HFF-Myc (cell line): ENCODE measurements at regions not wholly inside any gene's neighbourhood (a gene's known extent, or its start where the extent isn't known, plus 50 kb on each side); places are given as distances from the start of the nearest gene placed in this dataset.

Source experiments
- DNase-seq: peaks from one replicate; pipeline ENCODE4 v3.0.0-alpha.2; 2011; ENCODE audit warnings: low read depth; ENCODE audit errors: extremely low read depth
- H3K4me3 ChIP-seq: replicated peaks from 2 replicates; pipeline ENCODE4 v1.5.1; 2011; ENCODE audit warnings: low read depth, mild to moderate bottlenecking, control low read depth, low read length
- CTCF ChIP-seq: IDR thresholded peaks from 2 replicates; pipeline ENCODE4 v1.5.1; 2012; ENCODE audit warnings: mild to moderate bottlenecking, low read depth, low read length, control low read depth; ENCODE audit errors: missing control alignments

GRCh38 chr2:176817061-176817565 is 395.5 kb upstream of the HNRNPA3 start:
- DNase-seq: no peak
- H3K4me3 ChIP-seq: no peak overlapping the region
- no peak for TF ChIP-seq CTCF

- H3K4me3 ChIP-seq: no peak overlapping the region
- TF ChIP-seq CTCF: no peak
- no peak for DNase-seq
Observed at GRCh38 chr2:176818076-176818475, 394.5 kb upstream of the HNRNPA3 start.

- no peak for TF ChIP-seq CTCF
- DNase-seq: no peak
- no peak overlapping the region for H3K4me3 ChIP-seq
Observed at GRCh38 chr2:176818617-176819016, 394.0 kb upstream of the HNRNPA3 start.

GRCh38 chr2:176819306-176819705 is 393.3 kb upstream of the HNRNPA3 start:
- no peak for DNase-seq
- H3K4me3 ChIP-seq: no peak overlapping the region
- no peak for TF ChIP-seq CTCF

GRCh38 chr2:176820371-176820932 is 392.1 kb upstream of the HNRNPA3 start:
- no peak overlapping the region for H3K4me3 ChIP-seq
- no peak for DNase-seq
- TF ChIP-seq CTCF: no peak

- no peak for DNase-seq
- no peak for TF ChIP-seq CTCF
- H3K4me3 ChIP-seq: no peak overlapping the region
Observed at GRCh38 chr2:176821350-176821749, 391.2 kb upstream of the HNRNPA3 start.

- no peak for TF ChIP-seq CTCF
- DNase-seq: no peak
- no peak overlapping the region for H3K4me3 ChIP-seq
Observed at GRCh38 chr2:176822060-176822459, 390.5 kb upstream of the HNRNPA3 start.
